GM21447 (cell line): ENCODE measurements at regions not wholly inside any gene's neighbourhood (a gene's known extent, or its start where the extent isn't known, plus 50 kb on each side); places are given as distances from the start of the nearest gene placed in this dataset.
"Not testable (repeated sequence)": the region's sequence is repeated elsewhere in the genome, so short reads cannot be mapped to it uniquely, and the experiment has no call there.

ENCODE experiments used
- ATAC-seq: cut with Tn5 transposase; IDR thresholded peaks from one replicate; pipeline ENCODE4 v1.9.1; 2021; ENCODE audit not compliant: unreplicated experiment

GRCh38 chr12:44457465-44457864 lies 418.6 kb downstream of the NELL2 start:
- ATAC-seq = no peak

- not testable (repeated sequence) for ATAC-seq
Measured at GRCh38 chr12:44454959-44455358, 421.2 kb downstream of the NELL2 start.

GRCh38 chr12:44446181-44446580 lies 429.9 kb downstream of the NELL2 start:
- ATAC-seq = no peak

GRCh38 chr12:44441155-44441554 lies 435.0 kb downstream of the NELL2 start:
- ATAC-seq = peak; percentile 52
